GM19023 (cell line): ENCODE measurements at regions not wholly inside any gene's neighbourhood (a gene's known extent, or its start where the extent isn't known, plus 50 kb on each side); places are given as distances from the start of the nearest gene placed in this dataset.
"Not testable (repeated sequence)": the region's sequence is repeated elsewhere in the genome, so short reads cannot be mapped to it uniquely, and the experiment has no call there.

Experiments
- ATAC-seq: cut with Tn5 transposase; IDR thresholded peaks from one replicate; pipeline ENCODE4 v1.9.1; 2021; ENCODE audit warnings: mild to moderate bottlenecking, moderate library complexity; ENCODE audit not compliant: unreplicated experiment

- no peak for ATAC-seq
Measured at GRCh38 chr12:20017802-20018201, 350.5 kb upstream of the PDE3A start.

GRCh38 chr12:20018406-20018805 is 349.9 kb upstream of the PDE3A start:
- ATAC-seq = no peak

- no peak for ATAC-seq
Measured at GRCh38 chr12:20024194-20024593, 344.1 kb upstream of the PDE3A start.

GRCh38 chr12:20028033-20028432 is 340.3 kb upstream of the PDE3A start:
- ATAC-seq = no peak

- no peak for ATAC-seq
Measured at GRCh38 chr12:20030826-20031225, 337.5 kb upstream of the PDE3A start.

- no peak for ATAC-seq
Measured at GRCh38 chr12:20039562-20039961, 328.8 kb upstream of the PDE3A start.

- no peak for ATAC-seq
Measured at GRCh38 chr12:20040184-20040583, 328.2 kb upstream of the PDE3A start.

- ATAC-seq = no peak
Measured at GRCh38 chr12:20040831-20041230, 327.5 kb upstream of the PDE3A start.

GRCh38 chr12:20044351-20044750 is 324.0 kb upstream of the PDE3A start:
- ATAC-seq = no peak

- ATAC-seq = no peak
Measured at GRCh38 chr12:20044846-20045245, 323.5 kb upstream of the PDE3A start.

- ATAC-seq = no peak
Measured at GRCh38 chr12:20047901-20048300, 320.4 kb upstream of the PDE3A start.

- no peak for ATAC-seq
Measured at GRCh38 chr12:20050221-20050620, 318.1 kb upstream of the PDE3A start.

- ATAC-seq = no peak
Measured at GRCh38 chr12:20053782-20054181, 314.6 kb upstream of the PDE3A start.

- ATAC-seq = no peak
Measured at GRCh38 chr12:20055856-20056255, 312.5 kb upstream of the PDE3A start.

- ATAC-seq = no peak
Measured at GRCh38 chr12:20057398-20057797, 310.9 kb upstream of the PDE3A start.

GRCh38 chr12:20063116-20063515 is 305.2 kb upstream of the PDE3A start:
- no peak for ATAC-seq

GRCh38 chr12:20077618-20078017 is 290.7 kb upstream of the PDE3A start:
- no peak for ATAC-seq

- no peak for ATAC-seq
Measured at GRCh38 chr12:20089077-20089476, 279.3 kb upstream of the PDE3A start.

- ATAC-seq = not testable (repeated sequence)
Measured at GRCh38 chr12:20093190-20093810, 275.0 kb upstream of the PDE3A start.

GRCh38 chr12:20096430-20096829 is 271.9 kb upstream of the PDE3A start:
- ATAC-seq = no peak

- no peak for ATAC-seq
Measured at GRCh38 chr12:20097626-20098025, 270.7 kb upstream of the PDE3A start.

- ATAC-seq = no peak
Measured at GRCh38 chr12:20099395-20100183, 268.7 kb upstream of the PDE3A start.

GRCh38 chr12:20101046-20101445 is 267.3 kb upstream of the PDE3A start:
- ATAC-seq = no peak
